ENCODE measurements at regions not wholly inside any gene's neighbourhood (a gene's known extent, or its start where the extent isn't known, plus 50 kb on each side); places are given as distances from the start of the nearest gene placed in this dataset.

GRCh38 chr1:234962340-234962989 lies 166.2 kb downstream of the TOMM20 start:
- BruUV-seq (replicated peaks), result no TSS peak
- intact Hi-C loops (cut with micrococcal nuclease; ENCODE audit: unreplicated experiment), result loop anchor here (5.0 kb wide), 1 partner anchor 465 kb away; no protein-coding TSS in a partner anchor
- DNase-seq (ENCODE audit: low spot score), result peak; percentile 67
- TF ChIP-seq GATAD2A (CRISPR knock-in tag; IDR thresholded peaks at IDR 0.05), result peak; percentile 12; the same call in 1 of the 2 replicates
- TF ChIP-seq ZNF563 (CRISPR knock-in tag; IDR thresholded peaks at IDR 0.05), result no peak
- TF ChIP-seq NR3C1 (CRISPR knock-in tag; IDR thresholded peaks at IDR 0.05), result no peak
- TF ChIP-seq ZNF883 (CRISPR knock-in tag; IDR thresholded peaks at IDR 0.05; ENCODE audit: not compliant biosample characterization), result no peak
- TF ChIP-seq HOXA7 (CRISPR knock-in tag; IDR thresholded peaks at IDR 0.05), result no peak
- TF ChIP-seq ZSCAN9 (CRISPR knock-in tag; IDR thresholded peaks at IDR 0.05; ENCODE audit: borderline replicate concordance), result 0 out of 2 replicates have a peak, but pooled peaks have one; percentile 34
- peak; percentile 10; the same call in 1 of the 2 replicates for TF ChIP-seq RORA (CRISPR knock-in tag; IDR thresholded peaks at IDR 0.05)
- TF ChIP-seq TFDP1 (CRISPR knock-in tag; IDR thresholded peaks at IDR 0.05; ENCODE audit: borderline replicate concordance), result 0 out of 2 replicates have a peak, but pooled peaks have one; percentile 3
- no peak for TF ChIP-seq ZNF24 (IDR thresholded peaks at IDR 0.05)
- TF ChIP-seq ZBTB7A (CRISPR knock-in tag; IDR thresholded peaks at IDR 0.05), result no peak
- no peak for TF ChIP-seq TEF (CRISPR knock-in tag; IDR thresholded peaks at IDR 0.05)
- no peak for TF ChIP-seq ZNF143 (CRISPR knock-in tag; IDR thresholded peaks at IDR 0.05)
- TF ChIP-seq FOXO4 (CRISPR knock-in tag; conservative IDR thresholded peaks at IDR 0.05), result no peak
- TF ChIP-seq SP4 (CRISPR knock-in tag; IDR thresholded peaks at IDR 0.05), result 0 out of 2 replicates have a peak, but pooled peaks have one; percentile 12
- no peak for TF ChIP-seq ZNF275 (CRISPR knock-in tag; IDR thresholded peaks at IDR 0.05; ENCODE audit: borderline replicate concordance)
- no peak for TF ChIP-seq ZNF616 (CRISPR knock-in tag; IDR thresholded peaks at IDR 0.05; ENCODE audit: low read depth)
- peak in 1 of 2 experiments; percentile 48; a peak in 1 of 4 replicates for TF ChIP-seq POLR2A (IDR thresholded peaks at IDR 0.05; ENCODE audit: insufficient read depth in 1 of 2, low read depth in 2 of 2, low read length in 2 of 2)
- TF ChIP-seq ZFX (CRISPR knock-in tag; IDR thresholded peaks at IDR 0.05; ENCODE audit: low read depth), result no peak
- no peak for TF ChIP-seq MYNN (CRISPR knock-in tag; IDR thresholded peaks at IDR 0.05; ENCODE audit: low read depth)
- no peak for TF ChIP-seq ZNF776 (CRISPR knock-in tag; IDR thresholded peaks at IDR 0.05)
- peak; percentile 80 for TF ChIP-seq POLR2G (IDR thresholded peaks at IDR 0.05; ENCODE audit: low read depth, low read length)
- peak; percentile 47; the same call in 1 of the 2 replicates for TF ChIP-seq POLR2AphosphoS5 (IDR thresholded peaks at IDR 0.05; ENCODE audit: low read depth, low read length)

More at GRCh38 chr1:234962340-234962989, 166.2 kb downstream of the TOMM20 start:
- Histone ChIP-seq H3K4me1 (ENCODE audit: insufficient read depth, low read length) (peaks cover 86% of the 10 kb centered on the region), H3K36me3 (replicated peaks in 1 of 2; ENCODE audit: control insufficient read depth in 1 of 2, insufficient read depth in 2 of 2, low read length in 2 of 2) (no peaks in the 10 kb centered on the region), H2AFZ (ENCODE audit: low read length) (no peak overlapping the region), H3K4me2 (ENCODE audit: low read depth, low read length) (peak overlapping the region; percentile 83), H3K27ac (ENCODE audit: extremely low read length, insufficient read depth, low read length) (peak overlapping the region; percentile 100), H3K27me3 (ENCODE audit: control insufficient read depth in 1 of 2, insufficient read depth in 2 of 2, low read length in 2 of 2) (no peaks in the 10 kb centered on the region), H3K79me2 (ENCODE audit: insufficient read depth, low read length) (peaks cover 10% of the 10 kb centered on the region), H3K9ac (ENCODE audit: insufficient read depth, low read depth, low read length) (peak overlapping the region; percentile 92), H3K4me3 (replicated peaks in 1 of 3; ENCODE audit: insufficient read depth in 1 of 3, low read depth in 2 of 3, low read length in 3 of 3) (peak overlapping the region; percentile 11 to 55 (median 33); a peak in 3 of 6 replicates), H3K9me3 (ENCODE audit: low read length) (no peaks in the 10 kb centered on the region), H4K20me1 (ENCODE audit: insufficient read depth, low read length) (no peaks in the 10 kb centered on the region)
- 16% methylated on average over 7 of the region's 9 CpGs for WGBS (ENCODE audit: low lambda C conversion rate)
- CTCF ChIA-PET (ENCODE audit: low intra/inter-chr PET ratio, low total read pairs), result no interaction called here
- no peak for FAIRE-seq
- in situ Hi-C loops (cut with HindIII; ENCODE audit: extremely low pct_ligation_motif_present, low pct_unique_long_range_greater_than_20kb), result no loop called here
- no peak for ATAC-seq
- POLR2A ChIA-PET, result interaction anchor here (0.7 to 13.1 kb wide), 22 partner anchors 13 to 362 kb away, joined by 3 to 657 read pairs (median 12); partner anchors contain the start of gene IRF2BP2
